Sigmoid colon (tissue), 4 donors: ENCODE measurements at regions not wholly inside any gene's neighbourhood (a gene's known extent, or its start where the extent isn't known, plus 50 kb on each side); places are given as distances from the start of the nearest gene placed in this dataset.

Experiments
- CTCF ChIP-seq, 4 experiments: fragments of 450-650 bp in 3 of 4; fragments of 200-600 bp in 1 of 4; IDR thresholded peaks; one replicate each; pipeline ENCODE4 v1.5.1; 2016 to 2019; ENCODE audit warnings: antibody characterized with exemption in 4 of 4, mild to moderate bottlenecking in 3 of 4, moderate library complexity in 2 of 4
- POLR2A ChIP-seq, 2 donors: fragments of 450-650 bp; IDR thresholded peaks; one replicate each; pipeline ENCODE4 v1.6.1; 2016; ENCODE audit warnings: antibody characterized with exemption in 2 of 2, mild to moderate bottlenecking in 2 of 2, moderate library complexity in 2 of 2
- POLR2AphosphoS5 ChIP-seq, 4 donors: sonication (generic); formaldehyde crosslinking; IDR thresholded peaks; one replicate each; pipeline ENCODE4 v1.6.1; 2017; ENCODE audit warnings: antibody characterized with exemption in 4 of 4

GRCh38 chr14:22315336-22315735 lies 273.7 kb downstream of the DAD1 start:
- TF ChIP-seq POLR2A (IDR thresholded peaks at IDR 0.05) (no peak), CTCF (IDR thresholded peaks at IDR 0.05) (no peak), POLR2AphosphoS5 (IDR thresholded peaks at IDR 0.05) (no peak)
